Karpas-422 (cell line): ENCODE measurements at regions not wholly inside any gene's neighbourhood (a gene's known extent, or its start where the extent isn't known, plus 50 kb on each side); places are given as distances from the start of the nearest gene placed in this dataset.

Experiments used
- DNase-seq: peaks from one replicate; pipeline ENCODE4 v3.0.0-alpha.2; 2015
- H2AFZ ChIP-seq: fragments of 200-600 bp; sonication (generic); 2 replicates; pipeline ENCODE4 v1.6.1; 2014; ENCODE audit warnings: antibody characterized with exemption, low read length, mixed read lengths
- H3K27ac ChIP-seq: fragments of 200-600 bp; sonication (generic); 2 replicates; pipeline ENCODE4 v1.5.1; 2014; ENCODE audit warnings: mild to moderate bottlenecking, low read length, moderate library complexity
- H3K27me3 ChIP-seq: fragments of 200-600 bp; sonication (generic); 2 replicates; pipeline ENCODE4 v1.6.1; 2014; ENCODE audit warnings: low read length, mixed read lengths
- H3K36me3 ChIP-seq: fragments of 200-600 bp; sonication (generic); 2 replicates; pipeline ENCODE4 v1.6.1; 2014; ENCODE audit warnings: low read length, mixed read lengths; ENCODE audit not compliant: insufficient read depth
- H3K4me1 ChIP-seq: fragments of 200-600 bp; sonication (generic); 2 replicates; pipeline ENCODE4 v1.6.1; 2014; ENCODE audit warnings: mild to moderate bottlenecking, low read length, mixed read lengths
- H3K4me2 ChIP-seq: fragments of 200-600 bp; sonication (generic); 2 replicates; pipeline ENCODE4 v1.6.1; 2014; ENCODE audit warnings: low read length, low read depth, mild to moderate bottlenecking; ENCODE audit not compliant: poor library complexity, severe bottlenecking
- H3K4me3 ChIP-seq: fragments of 200-600 bp; sonication (generic); 2 replicates; pipeline ENCODE4 v1.5.1; 2014; ENCODE audit warnings: mild to moderate bottlenecking, antibody characterized with exemption, low read length, mixed read lengths
- H3K79me2 ChIP-seq: fragments of 200-600 bp; sonication (generic); 2 replicates; pipeline ENCODE4 v1.6.1; 2014; ENCODE audit warnings: mild to moderate bottlenecking, low read length, mixed read lengths
- H3K9ac ChIP-seq: fragments of 200-600 bp; sonication (generic); 2 replicates; pipeline ENCODE4 v1.6.0; 2014; ENCODE audit warnings: low read length
- H3K9me2 ChIP-seq: fragments of 200-600 bp; sonication (generic), shearing (Covaris generic); replicated peaks from 2 replicates; pipeline ENCODE4 v1.6.0; 2014; ENCODE audit warnings: mild to moderate bottlenecking, low read length, moderate library complexity; ENCODE audit not compliant: insufficient read depth
- H3K9me3 ChIP-seq: fragments of 300-700, 200-600 bp; sonication (generic); 2 replicates; pipeline ENCODE4 v1.6.1; 2014; ENCODE audit warnings: low read length, mixed read lengths
- H4K20me1 ChIP-seq: fragments of 200-600 bp; sonication (generic); 2 replicates; pipeline ENCODE4 v1.6.1; 2014; ENCODE audit warnings: mild to moderate bottlenecking, antibody characterized with exemption, low read length, low read depth; ENCODE audit not compliant: insufficient read depth

DNA sequence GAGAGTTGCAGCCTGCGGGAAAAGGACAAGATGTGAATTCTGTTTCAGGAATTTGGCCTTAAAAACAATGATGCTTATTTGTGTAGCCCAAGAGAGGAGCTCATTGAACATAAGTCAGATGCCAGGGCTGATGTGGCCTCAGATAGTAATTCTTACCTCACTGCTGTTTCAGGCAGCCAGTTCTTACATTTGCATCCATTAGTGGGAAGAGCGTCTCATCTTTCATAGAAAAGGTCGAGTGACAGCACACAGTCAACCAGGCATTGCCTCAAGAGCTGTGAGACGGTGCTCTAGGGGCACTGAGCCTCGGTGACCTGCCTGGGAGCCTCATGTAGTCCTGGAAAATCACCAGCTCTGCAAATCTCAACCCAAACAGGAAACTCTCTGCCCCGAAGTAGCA, 174.9 kb upstream of the FRG1 start:
- no peak overlapping the region for H3K9ac ChIP-seq
- H3K27me3 ChIP-seq = no peaks in the 10 kb centered on the region
- H4K20me1 ChIP-seq = no peaks in the 10 kb centered on the region
- no peaks in the 10 kb centered on the region for H3K4me1 ChIP-seq
- no peak overlapping the region for H3K4me3 ChIP-seq
- no peaks in the 10 kb centered on the region for H3K9me3 ChIP-seq
- no peak overlapping the region for H3K27ac ChIP-seq
- no peak for DNase-seq
- no peak overlapping the region for H2AFZ ChIP-seq
- H3K9me2 ChIP-seq = no peaks in the 10 kb centered on the region
- no peak overlapping the region for H3K4me2 ChIP-seq
- no peaks in the 10 kb centered on the region for H3K79me2 ChIP-seq
- no peaks in the 10 kb centered on the region for H3K36me3 ChIP-seq

DNA sequence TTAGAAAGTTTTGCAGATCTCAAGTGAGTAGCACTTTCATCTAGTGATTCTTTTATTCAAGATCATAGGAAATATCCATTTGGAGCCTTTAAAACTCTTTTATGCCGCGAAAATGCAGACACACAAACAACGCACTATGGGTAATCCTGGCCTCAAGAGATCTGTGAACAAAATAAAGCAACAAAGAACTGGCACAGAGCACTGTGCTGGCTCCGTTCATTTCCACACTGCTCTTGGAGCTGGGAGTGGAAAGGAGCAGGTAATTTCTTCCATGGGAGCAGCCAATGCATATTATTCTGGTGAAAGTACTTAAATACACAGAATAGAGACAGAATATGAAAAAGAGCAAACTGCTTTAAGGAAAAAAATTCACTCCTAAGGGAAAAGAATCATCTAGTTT, 172.7 kb upstream of the FRG1 start:
- Histone ChIP-seq H3K27ac (no peak overlapping the region), H3K4me3 (no peak overlapping the region), H3K27me3 (no peaks in the 10 kb centered on the region), H3K36me3 (no peaks in the 10 kb centered on the region), H3K9me3 (no peaks in the 10 kb centered on the region), H3K79me2 (no peaks in the 10 kb centered on the region), H4K20me1 (no peaks in the 10 kb centered on the region), H3K4me1 (no peaks in the 10 kb centered on the region), H3K9ac (no peak overlapping the region), H2AFZ (no peak overlapping the region), H3K9me2 (no peaks in the 10 kb centered on the region), H3K4me2 (no peak overlapping the region)
- no peak for DNase-seq

DNA sequence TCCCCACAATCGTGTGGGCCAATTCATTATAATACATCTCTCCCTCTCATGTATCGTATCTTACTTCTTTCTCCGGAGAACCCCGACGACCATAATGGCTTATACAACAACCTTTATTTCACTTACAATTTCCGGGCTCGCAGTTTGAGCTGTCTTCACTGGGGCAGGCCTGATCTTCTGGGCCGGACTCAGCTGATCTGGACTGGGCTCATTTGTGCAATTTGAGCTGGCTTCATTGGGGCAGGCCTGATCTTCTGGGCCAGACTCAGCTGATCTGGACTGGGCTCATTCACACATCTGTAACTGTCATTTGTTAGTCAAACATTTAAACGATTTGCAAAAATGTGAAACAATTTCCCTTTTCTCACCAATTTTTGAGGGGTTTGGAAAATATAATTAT, 171.5 kb upstream of the FRG1 start:
- no peak overlapping the region for H3K4me3 ChIP-seq
- H3K79me2 ChIP-seq = no peaks in the 10 kb centered on the region
- no peaks in the 10 kb centered on the region for H3K9me3 ChIP-seq
- H4K20me1 ChIP-seq = no peaks in the 10 kb centered on the region
- no peaks in the 10 kb centered on the region for H3K36me3 ChIP-seq
- H2AFZ ChIP-seq = no peak overlapping the region
- no peaks in the 10 kb centered on the region for H3K4me1 ChIP-seq
- no peak for DNase-seq
- H3K27me3 ChIP-seq = no peaks in the 10 kb centered on the region
- no peak overlapping the region for H3K9ac ChIP-seq
- H3K27ac ChIP-seq = no peak overlapping the region
- H3K9me2 ChIP-seq = no peaks in the 10 kb centered on the region
- H3K4me2 ChIP-seq = no peak overlapping the region

DNA sequence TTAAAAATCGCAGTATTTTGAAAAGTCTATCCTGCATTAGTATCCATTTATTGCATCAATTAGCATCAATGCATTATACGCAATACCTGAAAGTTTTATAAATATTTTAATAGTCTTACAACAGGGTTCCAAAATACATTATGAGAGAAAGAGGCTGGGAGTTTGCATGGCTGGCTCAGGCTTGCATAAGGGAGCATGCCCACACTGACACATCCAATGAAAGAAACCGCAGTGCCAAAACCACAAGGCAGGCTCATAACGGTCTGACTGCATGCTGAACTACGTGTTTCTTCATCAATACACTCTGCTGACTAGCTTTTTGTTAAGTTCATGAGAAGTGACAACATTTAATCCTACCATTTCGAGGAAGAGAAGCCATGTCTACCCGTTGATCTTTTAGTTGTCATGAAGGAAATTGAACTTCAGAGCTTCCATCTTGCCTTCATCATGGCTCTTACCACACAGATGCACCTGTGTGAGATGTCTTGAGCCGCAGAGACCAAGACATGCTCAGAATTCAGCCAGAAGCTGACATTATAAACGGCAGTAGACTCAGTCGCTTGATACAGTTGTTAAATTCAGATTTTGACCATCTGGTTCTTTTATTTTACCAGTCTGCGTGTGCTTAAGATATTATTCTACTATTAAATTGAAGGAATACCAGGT, 168.8 kb upstream of the FRG1 start:
- no peaks in the 10 kb centered on the region for H3K9me2 ChIP-seq
- no peaks in the 10 kb centered on the region for H3K4me1 ChIP-seq
- no peak overlapping the region for H3K9ac ChIP-seq
- H3K27ac ChIP-seq = no peak overlapping the region
- no peak for DNase-seq
- no peaks in the 10 kb centered on the region for H3K79me2 ChIP-seq
- H2AFZ ChIP-seq = no peak overlapping the region
- no peaks in the 10 kb centered on the region for H3K36me3 ChIP-seq
- no peaks in the 10 kb centered on the region for H3K9me3 ChIP-seq
- no peak overlapping the region for H3K4me2 ChIP-seq
- no peak overlapping the region for H3K4me3 ChIP-seq
- no peaks in the 10 kb centered on the region for H4K20me1 ChIP-seq
- no peaks in the 10 kb centered on the region for H3K27me3 ChIP-seq

DNA sequence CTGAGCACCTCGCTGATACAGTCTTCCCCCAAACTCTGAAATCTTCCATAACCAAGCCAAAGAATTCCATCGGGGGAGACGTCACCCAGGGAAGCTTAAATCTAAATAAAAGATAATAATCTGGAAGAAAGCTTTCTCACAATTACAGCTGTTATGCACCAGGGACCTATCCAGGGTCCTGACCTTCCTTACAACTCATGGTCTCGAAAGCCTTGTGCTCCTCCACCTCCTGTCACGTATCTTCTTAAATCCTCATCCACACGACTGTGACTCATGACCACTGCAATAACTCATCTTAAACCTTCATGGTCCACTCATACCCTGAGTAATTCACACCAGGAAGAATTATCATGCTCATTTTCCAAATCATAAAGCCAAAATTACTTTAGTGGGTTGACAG, 166.8 kb upstream of the FRG1 start:
- no peaks in the 10 kb centered on the region for H3K9me2 ChIP-seq
- no peaks in the 10 kb centered on the region for H3K4me1 ChIP-seq
- H3K4me2 ChIP-seq = no peak overlapping the region

DNA sequence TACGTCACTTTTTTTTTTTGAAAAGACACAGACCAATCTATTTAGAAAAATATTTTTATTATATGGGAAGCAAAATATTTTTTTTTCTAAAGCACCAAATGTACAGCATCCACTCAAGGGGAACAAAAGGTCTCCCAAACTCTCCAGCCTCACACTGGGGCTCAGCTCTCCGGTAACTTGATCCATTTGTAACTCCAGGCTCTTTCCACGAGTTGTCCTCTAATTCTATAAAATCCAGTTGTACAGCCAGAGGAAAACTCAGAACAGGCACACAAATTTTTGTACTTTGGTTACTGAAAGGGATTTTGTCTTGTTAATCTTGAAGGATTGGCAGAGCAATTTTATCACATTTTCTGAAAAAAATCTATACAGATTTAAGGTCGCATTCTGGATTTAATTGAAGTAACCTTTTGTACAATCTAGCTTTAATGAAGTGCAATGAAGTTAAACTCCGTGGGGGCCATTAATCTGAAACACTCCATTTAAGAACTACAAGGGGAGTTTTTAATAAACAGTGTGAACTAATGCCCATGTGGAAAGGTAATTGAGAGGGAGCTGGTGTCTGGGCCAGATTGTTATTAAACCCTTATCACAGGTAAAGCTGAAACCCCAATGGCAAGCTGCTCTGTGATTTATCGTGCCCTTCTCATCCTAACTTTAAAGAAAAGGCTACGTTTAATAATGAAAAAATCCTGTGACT, 161.2 kb upstream of the FRG1 start:
- H3K9ac ChIP-seq = no peak overlapping the region
- no peak overlapping the region for H3K27ac ChIP-seq
- no peak overlapping the region for H2AFZ ChIP-seq
- no peak for DNase-seq
- H3K9me2 ChIP-seq = no peaks in the 10 kb centered on the region
- H3K4me1 ChIP-seq = no peaks in the 10 kb centered on the region
- H3K4me3 ChIP-seq = no peak overlapping the region
- H4K20me1 ChIP-seq = no peaks in the 10 kb centered on the region
- no peaks in the 10 kb centered on the region for H3K36me3 ChIP-seq
- H3K9me3 ChIP-seq = no peaks in the 10 kb centered on the region
- no peaks in the 10 kb centered on the region for H3K79me2 ChIP-seq
- no peaks in the 10 kb centered on the region for H3K27me3 ChIP-seq
- no peak overlapping the region for H3K4me2 ChIP-seq

More for the DNA sequence above, 166.8 kb upstream of the FRG1 start:
- Histone ChIP-seq H4K20me1 (no peaks in the 10 kb centered on the region), H3K79me2 (no peaks in the 10 kb centered on the region), H3K9me3 (no peaks in the 10 kb centered on the region), H3K4me3 (no peak overlapping the region), H3K36me3 (no peaks in the 10 kb centered on the region), H3K27me3 (no peaks in the 10 kb centered on the region), H3K27ac (no peak overlapping the region), H2AFZ (no peak overlapping the region), H3K9ac (no peak overlapping the region)
- DNase-seq = no peak

DNA sequence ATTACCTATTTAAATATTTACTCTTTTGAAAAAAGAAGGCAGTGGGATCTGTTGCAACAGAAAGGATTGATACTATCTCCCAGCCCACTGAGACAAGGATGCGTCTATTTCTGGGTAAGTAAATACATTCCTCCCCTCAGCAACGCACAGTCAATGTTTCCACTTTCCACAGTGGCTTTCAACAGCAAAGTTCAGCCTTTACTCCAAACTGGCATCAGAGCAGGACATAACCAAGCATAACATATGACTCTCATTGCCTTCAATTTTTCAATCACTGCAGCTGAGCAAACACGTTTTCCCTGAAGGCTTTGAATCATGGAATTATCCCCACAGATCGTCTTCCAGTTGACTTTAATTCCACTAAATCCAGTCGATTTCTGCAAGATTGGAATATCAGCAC, 160.3 kb upstream of the FRG1 start:
- Histone ChIP-seq H2AFZ (no peak overlapping the region), H3K9ac (no peak overlapping the region)

DNA sequence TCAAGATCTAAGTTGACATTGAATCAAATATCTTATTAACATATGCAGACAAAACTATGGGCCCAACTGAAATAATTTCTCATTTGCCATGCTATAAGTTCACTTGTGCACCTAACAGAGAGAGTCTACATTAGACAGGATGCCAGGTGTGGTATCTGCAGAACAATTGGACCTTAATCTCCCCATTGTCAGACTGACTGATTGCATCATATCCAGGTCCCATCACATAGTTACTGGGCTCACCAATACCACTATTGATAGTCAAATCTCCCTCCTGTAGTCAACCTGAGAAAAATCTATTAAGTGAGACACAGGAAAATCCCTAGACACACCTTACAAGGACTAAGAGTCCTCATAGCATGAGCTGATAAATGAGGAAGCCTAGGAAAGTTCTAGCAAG, 156.0 kb upstream of the FRG1 start:
- Histone ChIP-seq H3K27me3 (no peaks in the 10 kb centered on the region), H4K20me1 (no peaks in the 10 kb centered on the region), H3K36me3 (no peaks in the 10 kb centered on the region), H3K79me2 (no peaks in the 10 kb centered on the region), H3K27ac (no peak overlapping the region), H3K4me1 (no peaks in the 10 kb centered on the region), H3K9ac (no peak overlapping the region), H3K4me2 (no peak overlapping the region), H2AFZ (no peak overlapping the region), H3K9me2 (no peaks in the 10 kb centered on the region), H3K9me3 (no peaks in the 10 kb centered on the region), H3K4me3 (no peak overlapping the region)
- DNase-seq = no peak

More for the DNA sequence above, 160.3 kb upstream of the FRG1 start:
- H3K4me1 ChIP-seq = no peaks in the 10 kb centered on the region
- no peak overlapping the region for H3K4me2 ChIP-seq
- H3K4me3 ChIP-seq = no peak overlapping the region
- H3K9me2 ChIP-seq = no peaks in the 10 kb centered on the region
- H3K9me3 ChIP-seq = no peaks in the 10 kb centered on the region
- H4K20me1 ChIP-seq = no peaks in the 10 kb centered on the region
- no peaks in the 10 kb centered on the region for H3K36me3 ChIP-seq
- H3K27ac ChIP-seq = no peak overlapping the region
- no peaks in the 10 kb centered on the region for H3K27me3 ChIP-seq
- no peaks in the 10 kb centered on the region for H3K79me2 ChIP-seq
- DNase-seq = no peak
